ENCODE measurements at regions not wholly inside any gene's neighbourhood (a gene's known extent, or its start where the extent isn't known, plus 50 kb on each side); places are given as distances from the start of the nearest gene placed in this dataset.

DNA sequence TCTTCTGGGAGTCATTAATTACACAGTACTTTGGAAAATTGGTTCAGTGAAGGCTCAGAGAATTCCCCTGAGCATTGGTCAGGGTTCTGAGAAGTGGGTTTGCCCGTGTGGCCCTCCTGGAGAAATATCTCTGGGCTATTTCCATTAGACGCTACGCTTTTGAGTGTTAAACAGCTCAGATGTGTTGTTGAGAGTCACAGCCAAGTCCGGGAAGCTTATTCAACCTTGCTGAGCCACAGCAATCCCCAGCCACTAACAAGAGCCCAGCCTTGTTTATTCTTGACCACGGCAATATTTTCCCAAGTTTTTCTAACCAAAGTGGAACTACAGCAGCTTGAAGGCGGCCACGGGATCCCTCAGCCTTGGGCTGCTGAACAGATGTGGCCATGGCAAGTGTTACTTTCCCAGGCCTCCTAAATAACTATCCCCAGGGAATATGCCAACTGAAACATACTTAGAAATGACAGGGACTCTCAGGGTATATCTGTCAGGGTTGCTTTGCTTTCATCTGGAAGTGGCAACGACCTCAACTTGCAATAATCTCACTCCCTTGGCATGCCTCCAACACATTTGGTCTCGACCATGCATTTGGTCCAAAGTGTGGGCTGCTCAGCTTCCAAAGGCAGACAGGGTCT is 214.7 kb downstream of the EMX2 start:
- Histone ChIP-seq H2BK12ac (ENCODE audit: low read depth, low read length) (no peak overlapping the region), H3K23ac (ENCODE audit: insufficient read length) (no peak overlapping the region), H3K4ac (replicated peaks; ENCODE audit: insufficient read length, low read depth, low read length) (no peak overlapping the region), H2BK120ac (replicated peaks; ENCODE audit: low read depth, low read length) (no peak overlapping the region), H3K9me3 (ENCODE audit: insufficient read depth in 2 of 2, low read depth in 1 of 2, low read length in 1 of 2) (no peaks in the 10 kb centered on the region), H3K79me1 (ENCODE audit: low read depth, low read length) (no peaks in the 10 kb centered on the region), H4K91ac (replicated peaks; ENCODE audit: insufficient read length, low read length) (no peak overlapping the region), H3K4me2 (ENCODE audit: insufficient read depth in 1 of 2, low read depth in 2 of 2, low read length in 2 of 2) (no peak overlapping the region), H3K4me3 (ENCODE audit: extremely low read depth in 1 of 4, insufficient read depth in 2 of 4, low read depth in 3 of 4, low read length in 4 of 4) (no peak overlapping the region), H2BK5ac (ENCODE audit: low read depth, low read length) (no peak overlapping the region), H3K18ac (ENCODE audit: extremely low read depth, low read length) (no peak overlapping the region), H2AFZ (ENCODE audit: low read length) (no peak overlapping the region), H3K14ac (ENCODE audit: insufficient read length) (no peak overlapping the region), H3K27me3 (replicated peaks in 1 of 4; ENCODE audit: control insufficient read depth in 3 of 4, extremely low read depth in 1 of 4, insufficient read depth in 3 of 4, low read length in 3 of 4) (no peaks in the 10 kb centered on the region), H4K8ac (ENCODE audit: extremely low read depth, insufficient read depth, low read length) (no peak overlapping the region), H4K20me1 (replicated peaks in 1 of 2; ENCODE audit: control insufficient read depth in 1 of 2, insufficient read depth in 2 of 2, low read length in 2 of 2) (no peaks in the 10 kb centered on the region), H3K56ac (replicated peaks; ENCODE audit: insufficient read length, low read depth, low read length) (no peak overlapping the region), H3K9ac (replicated peaks in 1 of 4; ENCODE audit: extremely low read depth in 1 of 4, low read depth in 3 of 4, low read length in 3 of 4) (no peak overlapping the region), H3K79me2 (ENCODE audit: control insufficient read depth in 1 of 2, insufficient read depth in 2 of 2, low read length in 2 of 2) (no peaks in the 10 kb centered on the region), H3K23me2 (ENCODE audit: low read depth, low read length) (no peaks in the 10 kb centered on the region), H3K27ac (ENCODE audit: low read depth, low read length) (no peak overlapping the region), H2AK5ac (ENCODE audit: low read depth, low read length) (no peak overlapping the region), H3K4me1 (replicated peaks in 1 of 4; ENCODE audit: control insufficient read depth in 3 of 4, insufficient read depth in 4 of 4, low read length in 3 of 4) (peaks cover 0 to 5% (median 0%) of the 10 kb centered on the region in 4 experiments; a peak in 1 of 7 replicates), H3K36me3 (ENCODE audit: control insufficient read depth in 2 of 4, insufficient read depth in 4 of 4, low read length in 3 of 4) (no peaks in the 10 kb centered on the region), H2BK15ac (ENCODE audit: low read length) (no peak overlapping the region), H4K5ac (ENCODE audit: insufficient read length, low read depth, low read length) (no peak overlapping the region), H2BK20ac (ENCODE audit: low read length) (no peak overlapping the region)
- CTCF ChIA-PET (ENCODE audit: partially characterized antibody) = interaction anchor here (0.6 to 1.7 kb wide), 10 partner anchors 13 to 329 kb away, joined by 3 to 10 read pairs (median 3); no protein-coding TSS in a partner anchor
- POLR2A ChIA-PET (ENCODE audit: partially characterized antibody) = no interaction called here
- no peak for DNase-seq (ENCODE audit: low read depth in 1 of 2, low spot score in 2 of 2)
- WGBS, 2 experiments (ENCODE audit: extremely low coverage in 1 of 2, insufficient coverage in 1 of 2, insufficient read length in 1 of 2, insufficient replicate concordance in 2 of 2, low coverage in 1 of 2, low lambda C conversion rate in 2 of 2, missing lambda C conversion rate in 1 of 2) = 87% methylated on average over 9 of the region's 9 CpGs; no CpG with 5 or more reads in 1 of the 2 experiments
- no peak for FAIRE-seq
- no peak for TF ChIP-seq HDAC2 (IDR thresholded peaks at IDR 0.05; ENCODE audit: borderline replicate concordance in 1 of 2, low read depth in 2 of 2, low read length in 2 of 2)
- no peak for TF ChIP-seq SP4 (IDR thresholded peaks at IDR 0.05; ENCODE audit: low read length)
- no peak for TF ChIP-seq TAF1 (IDR thresholded peaks at IDR 0.05; ENCODE audit: low read depth, low read length)
- TF ChIP-seq, protein P1, sequence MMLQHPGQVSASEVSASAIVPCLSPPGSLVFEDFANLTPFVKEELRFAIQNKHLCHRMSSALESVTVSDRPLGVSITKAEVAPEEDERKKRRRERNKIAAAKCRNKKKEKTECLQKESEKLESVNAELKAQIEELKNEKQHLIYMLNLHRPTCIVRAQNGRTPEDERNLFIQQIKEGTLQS (IDR thresholded peaks at IDR 0.05; ENCODE audit: insufficient read depth, low read depth, low read length) = no peak
- TF ChIP-seq CEBPB (IDR thresholded peaks at IDR 0.05; ENCODE audit: low read depth, low read length) = no peak
- TF ChIP-seq TCF12 (IDR thresholded peaks at IDR 0.05; ENCODE audit: low read depth, low read length) = no peak
- no peak for TF ChIP-seq ZNF274 (IDR thresholded peaks at IDR 0.05; ENCODE audit: borderline replicate concordance, extremely low read depth, low read length)

Data from H1 (cell line).